ENCODE measurements at regions not wholly inside any gene's neighbourhood (a gene's known extent, or its start where the extent isn't known, plus 50 kb on each side); places are given as distances from the start of the nearest gene placed in this dataset.

DNA sequence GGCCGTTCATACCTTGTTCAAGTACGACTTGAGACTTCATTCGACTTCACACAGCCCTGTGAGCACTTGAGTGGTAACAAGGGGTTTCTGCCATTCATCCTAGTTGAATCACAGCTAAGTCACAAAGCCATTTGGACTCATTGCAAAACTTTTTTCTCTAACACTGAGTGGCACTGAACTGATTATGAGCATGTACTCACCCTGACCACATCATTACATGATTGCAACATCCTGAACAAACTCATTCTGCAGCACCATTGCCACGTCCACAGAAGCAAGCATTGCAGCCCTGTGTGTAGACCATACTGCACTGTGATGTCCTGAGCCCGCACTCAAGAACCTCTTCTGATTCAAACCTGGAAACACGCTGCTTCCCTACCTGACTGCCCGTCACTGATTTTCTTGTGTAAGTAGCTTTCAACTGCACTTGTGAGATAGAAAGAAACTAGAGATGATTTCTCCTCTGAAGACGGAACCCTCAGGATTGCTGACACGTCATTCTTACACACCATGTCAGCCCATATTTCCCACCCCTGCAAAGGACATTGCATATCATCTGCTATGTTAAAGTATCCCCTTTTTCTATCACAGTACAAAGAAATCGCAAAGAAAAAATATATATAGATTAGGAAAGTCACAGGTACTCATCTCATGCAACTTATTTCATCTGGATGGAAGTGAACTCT lies 81.6 kb downstream of the C6orf118 start:
- TF ChIP-seq, protein P1, sequence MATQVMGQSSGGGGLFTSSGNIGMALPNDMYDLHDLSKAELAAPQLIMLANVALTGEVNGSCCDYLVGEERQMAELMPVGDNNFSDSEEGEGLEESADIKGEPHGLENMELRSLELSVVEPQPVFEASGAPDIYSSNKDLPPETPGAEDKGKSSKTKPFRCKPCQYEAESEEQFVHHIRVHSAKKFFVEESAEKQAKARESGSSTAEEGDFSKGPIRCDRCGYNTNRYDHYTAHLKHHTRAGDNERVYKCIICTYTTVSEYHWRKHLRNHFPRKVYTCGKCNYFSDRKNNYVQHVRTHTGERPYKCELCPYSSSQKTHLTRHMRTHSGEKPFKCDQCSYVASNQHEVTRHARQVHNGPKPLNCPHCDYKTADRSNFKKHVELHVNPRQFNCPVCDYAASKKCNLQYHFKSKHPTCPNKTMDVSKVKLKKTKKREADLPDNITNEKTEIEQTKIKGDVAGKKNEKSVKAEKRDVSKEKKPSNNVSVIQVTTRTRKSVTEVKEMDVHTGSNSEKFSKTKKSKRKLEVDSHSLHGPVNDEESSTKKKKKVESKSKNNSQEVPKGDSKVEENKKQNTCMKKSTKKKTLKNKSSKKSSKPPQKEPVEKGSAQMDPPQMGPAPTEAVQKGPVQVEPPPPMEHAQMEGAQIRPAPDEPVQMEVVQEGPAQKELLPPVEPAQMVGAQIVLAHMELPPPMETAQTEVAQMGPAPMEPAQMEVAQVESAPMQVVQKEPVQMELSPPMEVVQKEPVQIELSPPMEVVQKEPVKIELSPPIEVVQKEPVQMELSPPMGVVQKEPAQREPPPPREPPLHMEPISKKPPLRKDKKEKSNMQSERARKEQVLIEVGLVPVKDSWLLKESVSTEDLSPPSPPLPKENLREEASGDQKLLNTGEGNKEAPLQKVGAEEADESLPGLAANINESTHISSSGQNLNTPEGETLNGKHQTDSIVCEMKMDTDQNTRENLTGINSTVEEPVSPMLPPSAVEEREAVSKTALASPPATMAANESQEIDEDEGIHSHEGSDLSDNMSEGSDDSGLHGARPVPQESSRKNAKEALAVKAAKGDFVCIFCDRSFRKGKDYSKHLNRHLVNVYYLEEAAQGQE (IDR thresholded peaks at IDR 0.05; ENCODE audit: insufficient read depth in 1 of 2, low read depth in 2 of 2, low read length in 2 of 2), result no peak
- TF ChIP-seq POLR2AphosphoS5 (IDR thresholded peaks at IDR 0.05; ENCODE audit: low read depth, low read length) (no peak), SIN3A (IDR thresholded peaks at IDR 0.05; ENCODE audit: borderline replicate concordance, insufficient read depth, low read length) (no peak), TAF1 (IDR thresholded peaks at IDR 0.05; ENCODE audit: borderline replicate concordance, insufficient read depth, low read length) (no peak)
